ENCODE measurements at regions not wholly inside any gene's neighbourhood (a gene's known extent, or its start where the extent isn't known, plus 50 kb on each side); places are given as distances from the start of the nearest gene placed in this dataset.

DNA sequence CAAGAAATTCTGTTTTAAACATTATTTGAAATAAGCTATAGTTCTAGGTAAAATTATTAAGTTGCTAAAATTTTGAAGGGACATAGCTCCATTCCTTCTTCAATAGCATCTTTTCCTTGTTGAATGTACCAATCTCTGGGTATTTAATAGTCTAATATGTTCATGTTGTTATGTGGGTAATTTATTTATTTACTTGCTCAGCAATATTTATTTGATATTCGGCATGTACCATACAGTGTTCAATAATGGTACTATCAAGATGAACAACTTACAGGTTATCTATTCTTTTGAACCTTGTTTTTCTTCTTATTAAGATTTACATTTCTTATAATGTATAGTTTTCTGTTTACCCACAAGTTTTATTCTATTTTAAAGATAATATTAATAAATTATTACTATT is 1616.8 kb upstream of the PIK3C3 start:
- TF ChIP-seq, protein P1, sequence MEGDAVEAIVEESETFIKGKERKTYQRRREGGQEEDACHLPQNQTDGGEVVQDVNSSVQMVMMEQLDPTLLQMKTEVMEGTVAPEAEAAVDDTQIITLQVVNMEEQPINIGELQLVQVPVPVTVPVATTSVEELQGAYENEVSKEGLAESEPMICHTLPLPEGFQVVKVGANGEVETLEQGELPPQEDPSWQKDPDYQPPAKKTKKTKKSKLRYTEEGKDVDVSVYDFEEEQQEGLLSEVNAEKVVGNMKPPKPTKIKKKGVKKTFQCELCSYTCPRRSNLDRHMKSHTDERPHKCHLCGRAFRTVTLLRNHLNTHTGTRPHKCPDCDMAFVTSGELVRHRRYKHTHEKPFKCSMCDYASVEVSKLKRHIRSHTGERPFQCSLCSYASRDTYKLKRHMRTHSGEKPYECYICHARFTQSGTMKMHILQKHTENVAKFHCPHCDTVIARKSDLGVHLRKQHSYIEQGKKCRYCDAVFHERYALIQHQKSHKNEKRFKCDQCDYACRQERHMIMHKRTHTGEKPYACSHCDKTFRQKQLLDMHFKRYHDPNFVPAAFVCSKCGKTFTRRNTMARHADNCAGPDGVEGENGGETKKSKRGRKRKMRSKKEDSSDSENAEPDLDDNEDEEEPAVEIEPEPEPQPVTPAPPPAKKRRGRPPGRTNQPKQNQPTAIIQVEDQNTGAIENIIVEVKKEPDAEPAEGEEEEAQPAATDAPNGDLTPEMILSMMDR (IDR thresholded peaks at IDR 0.05 in 2 of 3, conservative IDR thresholded peaks at IDR 0.05 in 1 of 3; ENCODE audit: control insufficient read depth in 2 of 3, extremely low read depth in 1 of 3, insufficient read depth in 1 of 3, low read depth in 3 of 3, low read length in 3 of 3) = no peak
- TF ChIP-seq POLR2A (IDR thresholded peaks at IDR 0.05; ENCODE audit: low read depth, low read length) = no peak
- TF ChIP-seq, protein P2, sequence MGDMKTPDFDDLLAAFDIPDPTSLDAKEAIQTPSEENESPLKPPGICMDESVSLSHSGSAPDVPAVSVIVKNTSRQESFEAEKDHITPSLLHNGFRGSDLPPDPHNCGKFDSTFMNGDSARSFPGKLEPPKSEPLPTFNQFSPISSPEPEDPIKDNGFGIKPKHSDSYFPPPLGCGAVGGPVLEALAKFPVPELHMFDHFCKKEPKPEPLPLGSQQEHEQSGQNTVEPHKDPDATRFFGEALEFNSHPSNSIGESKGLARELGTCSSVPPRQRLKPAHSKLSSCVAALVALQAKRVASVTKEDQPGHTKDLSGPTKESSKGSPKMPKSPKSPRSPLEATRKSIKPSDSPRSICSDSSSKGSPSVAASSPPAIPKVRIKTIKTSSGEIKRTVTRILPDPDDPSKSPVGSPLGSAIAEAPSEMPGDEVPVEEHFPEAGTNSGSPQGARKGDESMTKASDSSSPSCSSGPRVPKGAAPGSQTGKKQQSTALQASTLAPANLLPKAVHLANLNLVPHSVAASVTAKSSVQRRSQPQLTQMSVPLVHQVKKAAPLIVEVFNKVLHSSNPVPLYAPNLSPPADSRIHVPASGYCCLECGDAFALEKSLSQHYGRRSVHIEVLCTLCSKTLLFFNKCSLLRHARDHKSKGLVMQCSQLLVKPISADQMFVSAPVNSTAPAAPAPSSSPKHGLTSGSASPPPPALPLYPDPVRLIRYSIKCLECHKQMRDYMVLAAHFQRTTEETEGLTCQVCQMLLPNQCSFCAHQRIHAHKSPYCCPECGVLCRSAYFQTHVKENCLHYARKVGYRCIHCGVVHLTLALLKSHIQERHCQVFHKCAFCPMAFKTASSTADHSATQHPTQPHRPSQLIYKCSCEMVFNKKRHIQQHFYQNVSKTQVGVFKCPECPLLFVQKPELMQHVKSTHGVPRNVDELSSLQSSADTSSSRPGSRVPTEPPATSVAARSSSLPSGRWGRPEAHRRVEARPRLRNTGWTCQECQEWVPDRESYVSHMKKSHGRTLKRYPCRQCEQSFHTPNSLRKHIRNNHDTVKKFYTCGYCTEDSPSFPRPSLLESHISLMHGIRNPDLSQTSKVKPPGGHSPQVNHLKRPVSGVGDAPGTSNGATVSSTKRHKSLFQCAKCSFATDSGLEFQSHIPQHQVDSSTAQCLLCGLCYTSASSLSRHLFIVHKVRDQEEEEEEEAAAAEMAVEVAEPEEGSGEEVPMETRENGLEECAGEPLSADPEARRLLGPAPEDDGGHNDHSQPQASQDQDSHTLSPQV (IDR thresholded peaks at IDR 0.05) = no peak
- TF ChIP-seq YY1 (IDR thresholded peaks at IDR 0.05; ENCODE audit: low read depth, low read length) = no peak
- no peak for TF ChIP-seq POLR2AphosphoS5 (IDR thresholded peaks at IDR 0.05; ENCODE audit: low read length)
- TF ChIP-seq, protein P3, sequence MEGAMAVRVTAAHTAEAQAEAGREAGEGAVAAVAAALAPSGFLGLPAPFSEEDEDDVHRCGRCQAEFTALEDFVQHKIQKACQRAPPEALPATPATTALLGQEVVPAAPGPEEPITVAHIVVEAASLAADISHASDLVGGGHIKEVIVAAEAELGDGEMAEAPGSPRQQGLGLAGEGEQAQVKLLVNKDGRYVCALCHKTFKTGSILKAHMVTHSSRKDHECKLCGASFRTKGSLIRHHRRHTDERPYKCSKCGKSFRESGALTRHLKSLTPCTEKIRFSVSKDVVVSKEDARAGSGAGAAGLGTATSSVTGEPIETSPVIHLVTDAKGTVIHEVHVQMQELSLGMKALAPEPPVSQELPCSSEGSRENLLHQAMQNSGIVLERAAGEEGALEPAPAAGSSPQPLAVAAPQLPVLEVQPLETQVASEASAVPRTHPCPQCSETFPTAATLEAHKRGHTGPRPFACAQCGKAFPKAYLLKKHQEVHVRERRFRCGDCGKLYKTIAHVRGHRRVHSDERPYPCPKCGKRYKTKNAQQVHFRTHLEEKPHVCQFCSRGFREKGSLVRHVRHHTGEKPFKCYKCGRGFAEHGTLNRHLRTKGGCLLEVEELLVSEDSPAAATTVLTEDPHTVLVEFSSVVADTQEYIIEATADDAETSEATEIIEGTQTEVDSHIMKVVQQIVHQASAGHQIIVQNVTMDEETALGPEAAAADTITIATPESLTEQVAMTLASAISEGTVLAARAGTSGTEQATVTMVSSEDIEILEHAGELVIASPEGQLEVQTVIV (IDR thresholded peaks at IDR 0.05; ENCODE audit: borderline replicate concordance, partially characterized antibody) = no peak
- TF ChIP-seq EZH2 (IDR thresholded peaks at IDR 0.05; ENCODE audit: borderline replicate concordance, control insufficient read depth, low read depth, low read length) = no peak
- TF ChIP-seq MXI1 (IDR thresholded peaks at IDR 0.05; ENCODE audit: low read depth, low read length) = no peak
- no peak for TF ChIP-seq RCOR1 (conservative IDR thresholded peaks at IDR 0.05; ENCODE audit: low read depth, low read length)
- TF ChIP-seq, protein P4, sequence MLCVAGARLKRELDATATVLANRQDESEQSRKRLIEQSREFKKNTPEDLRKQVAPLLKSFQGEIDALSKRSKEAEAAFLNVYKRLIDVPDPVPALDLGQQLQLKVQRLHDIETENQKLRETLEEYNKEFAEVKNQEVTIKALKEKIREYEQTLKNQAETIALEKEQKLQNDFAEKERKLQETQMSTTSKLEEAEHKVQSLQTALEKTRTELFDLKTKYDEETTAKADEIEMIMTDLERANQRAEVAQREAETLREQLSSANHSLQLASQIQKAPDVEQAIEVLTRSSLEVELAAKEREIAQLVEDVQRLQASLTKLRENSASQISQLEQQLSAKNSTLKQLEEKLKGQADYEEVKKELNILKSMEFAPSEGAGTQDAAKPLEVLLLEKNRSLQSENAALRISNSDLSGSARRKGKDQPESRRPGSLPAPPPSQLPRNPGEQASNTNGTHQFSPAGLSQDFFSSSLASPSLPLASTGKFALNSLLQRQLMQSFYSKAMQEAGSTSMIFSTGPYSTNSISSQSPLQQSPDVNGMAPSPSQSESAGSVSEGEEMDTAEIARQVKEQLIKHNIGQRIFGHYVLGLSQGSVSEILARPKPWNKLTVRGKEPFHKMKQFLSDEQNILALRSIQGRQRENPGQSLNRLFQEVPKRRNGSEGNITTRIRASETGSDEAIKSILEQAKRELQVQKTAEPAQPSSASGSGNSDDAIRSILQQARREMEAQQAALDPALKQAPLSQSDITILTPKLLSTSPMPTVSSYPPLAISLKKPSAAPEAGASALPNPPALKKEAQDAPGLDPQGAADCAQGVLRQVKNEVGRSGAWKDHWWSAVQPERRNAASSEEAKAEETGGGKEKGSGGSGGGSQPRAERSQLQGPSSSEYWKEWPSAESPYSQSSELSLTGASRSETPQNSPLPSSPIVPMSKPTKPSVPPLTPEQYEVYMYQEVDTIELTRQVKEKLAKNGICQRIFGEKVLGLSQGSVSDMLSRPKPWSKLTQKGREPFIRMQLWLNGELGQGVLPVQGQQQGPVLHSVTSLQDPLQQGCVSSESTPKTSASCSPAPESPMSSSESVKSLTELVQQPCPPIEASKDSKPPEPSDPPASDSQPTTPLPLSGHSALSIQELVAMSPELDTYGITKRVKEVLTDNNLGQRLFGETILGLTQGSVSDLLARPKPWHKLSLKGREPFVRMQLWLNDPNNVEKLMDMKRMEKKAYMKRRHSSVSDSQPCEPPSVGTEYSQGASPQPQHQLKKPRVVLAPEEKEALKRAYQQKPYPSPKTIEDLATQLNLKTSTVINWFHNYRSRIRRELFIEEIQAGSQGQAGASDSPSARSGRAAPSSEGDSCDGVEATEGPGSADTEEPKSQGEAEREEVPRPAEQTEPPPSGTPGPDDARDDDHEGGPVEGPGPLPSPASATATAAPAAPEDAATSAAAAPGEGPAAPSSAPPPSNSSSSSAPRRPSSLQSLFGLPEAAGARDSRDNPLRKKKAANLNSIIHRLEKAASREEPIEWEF (IDR thresholded peaks at IDR 0.05; ENCODE audit: insufficient replicate concordance, low read depth, low read length) = no peak
- no peak for TF ChIP-seq HDAC2 (IDR thresholded peaks at IDR 0.05)

All from GM12878 (cell line).